Ishikawa (cell line): ENCODE measurements at regions not wholly inside any gene's neighbourhood (a gene's known extent, or its start where the extent isn't known, plus 50 kb on each side); places are given as distances from the start of the nearest gene placed in this dataset.

Experiments used
- CEBPB ChIP-seq: IDR thresholded peaks from 2 replicates; pipeline ENCODE4 v1.6.1; 2012
- CREB1 ChIP-seq: IDR thresholded peaks from 2 replicates; pipeline ENCODE4 v1.6.1; 2012; ENCODE audit warnings: low read depth
- EGR1 ChIP-seq: IDR thresholded peaks from 2 replicates; pipeline ENCODE4 v1.6.1; 2012
- EP300 ChIP-seq: IDR thresholded peaks from 2 replicates; pipeline ENCODE4 v1.6.1; 2012; ENCODE audit warnings: borderline replicate concordance
- FOXM1 ChIP-seq: IDR thresholded peaks from 2 replicates; pipeline ENCODE4 v1.6.1; 2012; ENCODE audit warnings: low read depth, borderline replicate concordance
- MAX ChIP-seq: IDR thresholded peaks from 2 replicates; pipeline ENCODE4 v1.6.1; 2012
- NFIC ChIP-seq: IDR thresholded peaks from 2 replicates; pipeline ENCODE4 v1.6.1; 2012
- RAD21 ChIP-seq: IDR thresholded peaks from 2 replicates; pipeline ENCODE4 v1.6.1; 2012; ENCODE audit warnings: low read depth
- TAF1 ChIP-seq: IDR thresholded peaks from 2 replicates; pipeline ENCODE4 v1.6.1; 2012; ENCODE audit warnings: low read depth, mild to moderate bottlenecking
- TCF12 ChIP-seq: IDR thresholded peaks from 2 replicates; pipeline ENCODE4 v1.6.1; 2012; ENCODE audit warnings: low read depth
- TEAD4 ChIP-seq: IDR thresholded peaks from 2 replicates; pipeline ENCODE4 v1.6.1; 2012
- YY1 ChIP-seq: IDR thresholded peaks from 2 replicates; pipeline ENCODE4 v1.6.1; 2012; ENCODE audit warnings: low read depth
- ZBTB7A ChIP-seq: IDR thresholded peaks from 2 replicates; pipeline ENCODE4 v1.6.1; 2012; ENCODE audit warnings: low read depth
- TF ChIP-seq, protein P1 (sequence below): IDR thresholded peaks from 2 replicates; pipeline ENCODE4 v1.6.1; 2012
- TF ChIP-seq, protein P2 (sequence below): IDR thresholded peaks from 2 replicates; pipeline ENCODE4 v1.6.1; 2012; ENCODE audit warnings: low read depth, mild to moderate bottlenecking

- TF ChIP-seq, protein P1, sequence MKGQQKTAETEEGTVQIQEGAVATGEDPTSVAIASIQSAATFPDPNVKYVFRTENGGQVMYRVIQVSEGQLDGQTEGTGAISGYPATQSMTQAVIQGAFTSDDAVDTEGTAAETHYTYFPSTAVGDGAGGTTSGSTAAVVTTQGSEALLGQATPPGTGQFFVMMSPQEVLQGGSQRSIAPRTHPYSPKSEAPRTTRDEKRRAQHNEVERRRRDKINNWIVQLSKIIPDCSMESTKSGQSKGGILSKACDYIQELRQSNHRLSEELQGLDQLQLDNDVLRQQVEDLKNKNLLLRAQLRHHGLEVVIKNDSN: no peak
- TF ChIP-seq TCF12 (no peak), CEBPB (no peak)
Observed at GRCh38 chr6:51342393-51342792, 523.7 kb downstream of the TFAP2B start.

GRCh38 chr6:51349857-51350256, 531.2 kb downstream of the TFAP2B start:
- TF ChIP-seq CEBPB: no peak
- no peak for TF ChIP-seq ZBTB7A
- TF ChIP-seq, protein P2, sequence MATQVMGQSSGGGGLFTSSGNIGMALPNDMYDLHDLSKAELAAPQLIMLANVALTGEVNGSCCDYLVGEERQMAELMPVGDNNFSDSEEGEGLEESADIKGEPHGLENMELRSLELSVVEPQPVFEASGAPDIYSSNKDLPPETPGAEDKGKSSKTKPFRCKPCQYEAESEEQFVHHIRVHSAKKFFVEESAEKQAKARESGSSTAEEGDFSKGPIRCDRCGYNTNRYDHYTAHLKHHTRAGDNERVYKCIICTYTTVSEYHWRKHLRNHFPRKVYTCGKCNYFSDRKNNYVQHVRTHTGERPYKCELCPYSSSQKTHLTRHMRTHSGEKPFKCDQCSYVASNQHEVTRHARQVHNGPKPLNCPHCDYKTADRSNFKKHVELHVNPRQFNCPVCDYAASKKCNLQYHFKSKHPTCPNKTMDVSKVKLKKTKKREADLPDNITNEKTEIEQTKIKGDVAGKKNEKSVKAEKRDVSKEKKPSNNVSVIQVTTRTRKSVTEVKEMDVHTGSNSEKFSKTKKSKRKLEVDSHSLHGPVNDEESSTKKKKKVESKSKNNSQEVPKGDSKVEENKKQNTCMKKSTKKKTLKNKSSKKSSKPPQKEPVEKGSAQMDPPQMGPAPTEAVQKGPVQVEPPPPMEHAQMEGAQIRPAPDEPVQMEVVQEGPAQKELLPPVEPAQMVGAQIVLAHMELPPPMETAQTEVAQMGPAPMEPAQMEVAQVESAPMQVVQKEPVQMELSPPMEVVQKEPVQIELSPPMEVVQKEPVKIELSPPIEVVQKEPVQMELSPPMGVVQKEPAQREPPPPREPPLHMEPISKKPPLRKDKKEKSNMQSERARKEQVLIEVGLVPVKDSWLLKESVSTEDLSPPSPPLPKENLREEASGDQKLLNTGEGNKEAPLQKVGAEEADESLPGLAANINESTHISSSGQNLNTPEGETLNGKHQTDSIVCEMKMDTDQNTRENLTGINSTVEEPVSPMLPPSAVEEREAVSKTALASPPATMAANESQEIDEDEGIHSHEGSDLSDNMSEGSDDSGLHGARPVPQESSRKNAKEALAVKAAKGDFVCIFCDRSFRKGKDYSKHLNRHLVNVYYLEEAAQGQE: no peak
- TF ChIP-seq YY1: no peak
- TF ChIP-seq NFIC: no peak
- TF ChIP-seq CREB1: no peak
- TF ChIP-seq TCF12: no peak
- TF ChIP-seq TEAD4: no peak
- no peak for TF ChIP-seq EP300
- TF ChIP-seq EGR1: no peak
- TF ChIP-seq FOXM1: no peak

DNA sequence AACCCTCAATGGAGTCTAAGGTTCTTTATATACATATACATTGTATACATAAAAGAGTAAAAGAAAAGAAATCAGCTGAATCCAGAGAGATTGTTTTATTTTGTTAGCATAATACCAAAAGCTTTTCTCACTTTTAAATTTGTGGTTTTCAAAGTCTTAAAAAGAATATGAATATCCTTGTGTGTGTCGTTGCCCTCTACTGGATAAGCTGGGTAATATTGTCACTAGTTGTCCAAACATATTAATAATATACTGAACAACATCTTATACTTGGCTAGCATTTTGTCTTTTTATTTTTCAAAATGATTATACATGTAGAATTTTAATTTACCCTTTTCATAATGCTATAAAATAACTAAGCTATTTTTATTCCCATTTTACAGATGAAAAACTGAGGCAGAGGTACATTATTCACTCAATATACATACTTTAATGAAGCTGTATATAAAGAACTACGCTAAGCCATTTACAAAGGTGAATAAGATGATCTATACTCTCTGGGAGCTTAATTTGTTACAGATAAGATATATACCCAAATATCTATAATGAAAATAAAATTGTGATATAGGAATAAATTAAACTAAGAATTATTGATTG, 531.7 kb downstream of the TFAP2B start:
- TF ChIP-seq CREB1: no peak
- TF ChIP-seq, protein P2: no peak
- TF ChIP-seq YY1: no peak

- TF ChIP-seq YY1: no peak
- TF ChIP-seq FOXM1: no peak
- no peak for TF ChIP-seq ZBTB7A
- no peak for TF ChIP-seq NFIC
- no peak for TF ChIP-seq TAF1
- TF ChIP-seq, protein P2: no peak
- TF ChIP-seq, protein P1: no peak
- TF ChIP-seq TCF12: no peak
Observed at GRCh38 chr6:51352506-51353029, 533.9 kb downstream of the TFAP2B start.

DNA sequence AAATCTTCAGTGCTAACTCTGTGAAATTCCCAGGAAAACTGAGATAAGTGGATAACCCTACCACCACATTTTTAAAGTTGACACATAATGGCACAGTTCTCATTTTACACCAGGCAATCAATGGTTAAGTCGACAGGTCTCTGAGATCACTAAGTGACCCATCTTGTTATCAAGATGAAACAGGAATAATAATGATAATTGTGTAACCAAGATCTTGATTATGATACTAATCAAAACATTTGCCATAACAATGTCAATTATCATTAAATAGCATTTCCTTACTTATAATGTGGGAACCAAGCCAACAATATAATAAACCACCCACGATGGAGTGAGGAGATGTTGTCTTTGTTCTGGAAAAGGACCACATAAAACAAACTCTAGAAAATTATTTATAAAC, 541.6 kb downstream of the TFAP2B start:
- TF ChIP-seq ZBTB7A (no peak), FOXM1 (no peak), EGR1 (no peak), NFIC (no peak), TAF1 (no peak), CEBPB (no peak), TEAD4 (no peak), EP300 (no peak), TCF12 (no peak), YY1 (no peak), CREB1 (no peak), RAD21 (no peak), MAX (no peak)
- TF ChIP-seq, protein P2: no peak
- TF ChIP-seq, protein P1: no peak
